ENCODE measurements at regions not wholly inside any gene's neighbourhood (a gene's known extent, or its start where the extent isn't known, plus 50 kb on each side); places are given as distances from the start of the nearest gene placed in this dataset.

DNA sequence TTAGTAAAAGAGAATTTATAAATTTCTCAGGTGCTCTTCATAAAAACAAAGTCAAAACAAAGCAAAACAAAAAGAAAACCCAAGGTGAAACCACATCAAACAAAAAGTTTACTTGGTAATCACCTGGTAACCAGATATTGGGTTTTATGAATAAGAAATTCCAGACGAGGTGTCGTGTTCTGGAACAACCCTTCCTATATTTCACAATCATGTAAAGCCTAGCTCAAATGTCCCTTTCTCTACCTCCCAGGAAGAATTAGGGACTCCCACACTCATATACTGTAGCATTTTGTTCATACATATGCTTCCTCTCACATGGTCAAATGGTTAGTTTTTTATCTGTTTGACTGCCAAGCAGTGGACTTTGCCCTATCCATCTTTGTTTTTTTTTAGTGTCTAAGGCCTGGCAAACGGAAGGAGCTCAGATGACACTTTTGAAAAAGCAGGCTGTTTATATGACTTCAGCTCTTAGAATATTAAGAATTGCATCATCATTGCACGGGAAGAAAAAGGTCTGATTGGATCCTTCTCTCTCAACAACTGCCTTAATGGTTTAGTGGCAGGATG, 326.7 kb upstream of the TBL1XR1 start (continued):
- TF ChIP-seq, protein P1, sequence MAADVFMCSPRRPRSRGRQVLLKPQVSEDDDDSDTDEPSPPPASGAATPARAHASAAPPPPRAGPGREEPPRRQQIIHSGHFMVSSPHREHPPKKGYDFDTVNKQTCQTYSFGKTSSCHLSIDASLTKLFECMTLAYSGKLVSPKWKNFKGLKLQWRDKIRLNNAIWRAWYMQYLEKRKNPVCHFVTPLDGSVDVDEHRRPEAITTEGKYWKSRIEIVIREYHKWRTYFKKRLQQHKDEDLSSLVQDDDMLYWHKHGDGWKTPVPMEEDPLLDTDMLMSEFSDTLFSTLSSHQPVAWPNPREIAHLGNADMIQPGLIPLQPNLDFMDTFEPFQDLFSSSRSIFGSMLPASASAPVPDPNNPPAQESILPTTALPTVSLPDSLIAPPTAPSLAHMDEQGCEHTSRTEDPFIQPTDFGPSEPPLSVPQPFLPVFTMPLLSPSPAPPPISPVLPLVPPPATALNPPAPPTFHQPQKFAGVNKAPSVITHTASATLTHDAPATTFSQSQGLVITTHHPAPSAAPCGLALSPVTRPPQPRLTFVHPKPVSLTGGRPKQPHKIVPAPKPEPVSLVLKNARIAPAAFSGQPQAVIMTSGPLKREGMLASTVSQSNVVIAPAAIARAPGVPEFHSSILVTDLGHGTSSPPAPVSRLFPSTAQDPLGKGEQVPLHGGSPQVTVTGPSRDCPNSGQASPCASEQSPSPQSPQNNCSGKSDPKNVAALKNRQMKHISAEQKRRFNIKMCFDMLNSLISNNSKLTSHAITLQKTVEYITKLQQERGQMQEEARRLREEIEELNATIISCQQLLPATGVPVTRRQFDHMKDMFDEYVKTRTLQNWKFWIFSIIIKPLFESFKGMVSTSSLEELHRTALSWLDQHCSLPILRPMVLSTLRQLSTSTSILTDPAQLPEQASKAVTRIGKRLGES (CRISPR knock-in tag; IDR thresholded peaks at IDR 0.05; ENCODE audit: borderline replicate concordance), result no peak
- TF ChIP-seq, protein P2, sequence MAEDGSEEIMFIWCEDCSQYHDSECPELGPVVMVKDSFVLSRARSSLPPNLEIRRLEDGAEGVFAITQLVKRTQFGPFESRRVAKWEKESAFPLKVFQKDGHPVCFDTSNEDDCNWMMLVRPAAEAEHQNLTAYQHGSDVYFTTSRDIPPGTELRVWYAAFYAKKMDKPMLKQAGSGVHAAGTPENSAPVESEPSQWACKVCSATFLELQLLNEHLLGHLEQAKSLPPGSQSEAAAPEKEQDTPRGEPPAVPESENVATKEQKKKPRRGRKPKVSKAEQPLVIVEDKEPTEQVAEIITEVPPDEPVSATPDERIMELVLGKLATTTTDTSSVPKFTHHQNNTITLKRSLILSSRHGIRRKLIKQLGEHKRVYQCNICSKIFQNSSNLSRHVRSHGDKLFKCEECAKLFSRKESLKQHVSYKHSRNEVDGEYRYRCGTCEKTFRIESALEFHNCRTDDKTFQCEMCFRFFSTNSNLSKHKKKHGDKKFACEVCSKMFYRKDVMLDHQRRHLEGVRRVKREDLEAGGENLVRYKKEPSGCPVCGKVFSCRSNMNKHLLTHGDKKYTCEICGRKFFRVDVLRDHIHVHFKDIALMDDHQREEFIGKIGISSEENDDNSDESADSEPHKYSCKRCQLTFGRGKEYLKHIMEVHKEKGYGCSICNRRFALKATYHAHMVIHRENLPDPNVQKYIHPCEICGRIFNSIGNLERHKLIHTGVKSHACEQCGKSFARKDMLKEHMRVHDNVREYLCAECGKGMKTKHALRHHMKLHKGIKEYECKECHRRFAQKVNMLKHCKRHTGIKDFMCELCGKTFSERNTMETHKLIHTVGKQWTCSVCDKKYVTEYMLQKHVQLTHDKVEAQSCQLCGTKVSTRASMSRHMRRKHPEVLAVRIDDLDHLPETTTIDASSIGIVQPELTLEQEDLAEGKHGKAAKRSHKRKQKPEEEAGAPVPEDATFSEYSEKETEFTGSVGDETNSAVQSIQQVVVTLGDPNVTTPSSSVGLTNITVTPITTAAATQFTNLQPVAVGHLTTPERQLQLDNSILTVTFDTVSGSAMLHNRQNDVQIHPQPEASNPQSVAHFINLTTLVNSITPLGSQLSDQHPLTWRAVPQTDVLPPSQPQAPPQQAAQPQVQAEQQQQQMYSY (CRISPR knock-in tag; IDR thresholded peaks at IDR 0.05), result no peak
- TF ChIP-seq ZNF232 (CRISPR knock-in tag; IDR thresholded peaks at IDR 0.05; ENCODE audit: borderline replicate concordance), result no peak
- TF ChIP-seq MED8 (CRISPR knock-in tag; IDR thresholded peaks at IDR 0.05; ENCODE audit: insufficient replicate concordance), result no peak
- peak; percentile 40; the same call in 1 of the 2 replicates for TF ChIP-seq ZNF205 (CRISPR knock-in tag; IDR thresholded peaks at IDR 0.05)
- peak; percentile 80 for TF ChIP-seq RXRB (CRISPR knock-in tag; IDR thresholded peaks at IDR 0.05; ENCODE audit: borderline replicate concordance)
- TF ChIP-seq, protein P3, sequence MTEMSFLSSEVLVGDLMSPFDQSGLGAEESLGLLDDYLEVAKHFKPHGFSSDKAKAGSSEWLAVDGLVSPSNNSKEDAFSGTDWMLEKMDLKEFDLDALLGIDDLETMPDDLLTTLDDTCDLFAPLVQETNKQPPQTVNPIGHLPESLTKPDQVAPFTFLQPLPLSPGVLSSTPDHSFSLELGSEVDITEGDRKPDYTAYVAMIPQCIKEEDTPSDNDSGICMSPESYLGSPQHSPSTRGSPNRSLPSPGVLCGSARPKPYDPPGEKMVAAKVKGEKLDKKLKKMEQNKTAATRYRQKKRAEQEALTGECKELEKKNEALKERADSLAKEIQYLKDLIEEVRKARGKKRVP (CRISPR knock-in tag; IDR thresholded peaks at IDR 0.05), result peak in 1 of 2 experiments; percentile 96; a peak in 2 of 4 replicates
- TF ChIP-seq TBX2 (CRISPR knock-in tag; IDR thresholded peaks at IDR 0.05; ENCODE audit: borderline replicate concordance), result no peak; the same call in 1 of the 2 replicates
- peak; percentile 74 for TF ChIP-seq CEBPB (IDR thresholded peaks at IDR 0.05; ENCODE audit: borderline replicate concordance, low read depth, low read length)
- TF ChIP-seq, protein P4, sequence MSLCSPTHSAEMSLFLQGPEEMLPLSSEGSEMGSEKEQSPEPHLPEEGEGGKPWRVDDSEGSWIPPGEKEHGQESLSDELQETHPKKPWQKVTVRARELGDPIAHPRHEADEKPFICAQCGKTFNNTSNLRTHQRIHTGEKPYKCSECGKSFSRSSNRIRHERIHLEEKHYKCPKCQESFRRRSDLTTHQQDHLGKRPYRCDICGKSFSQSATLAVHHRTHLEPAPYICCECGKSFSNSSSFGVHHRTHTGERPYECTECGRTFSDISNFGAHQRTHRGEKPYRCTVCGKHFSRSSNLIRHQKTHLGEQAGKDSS (CRISPR knock-in tag; IDR thresholded peaks at IDR 0.05; ENCODE audit: borderline replicate concordance, low read depth), result no peak
- TF ChIP-seq ZNF564 (CRISPR knock-in tag; IDR thresholded peaks at IDR 0.05), result no peak
- no peak for TF ChIP-seq ZNF549 (CRISPR knock-in tag; IDR thresholded peaks at IDR 0.05)
- TF ChIP-seq, protein P5, sequence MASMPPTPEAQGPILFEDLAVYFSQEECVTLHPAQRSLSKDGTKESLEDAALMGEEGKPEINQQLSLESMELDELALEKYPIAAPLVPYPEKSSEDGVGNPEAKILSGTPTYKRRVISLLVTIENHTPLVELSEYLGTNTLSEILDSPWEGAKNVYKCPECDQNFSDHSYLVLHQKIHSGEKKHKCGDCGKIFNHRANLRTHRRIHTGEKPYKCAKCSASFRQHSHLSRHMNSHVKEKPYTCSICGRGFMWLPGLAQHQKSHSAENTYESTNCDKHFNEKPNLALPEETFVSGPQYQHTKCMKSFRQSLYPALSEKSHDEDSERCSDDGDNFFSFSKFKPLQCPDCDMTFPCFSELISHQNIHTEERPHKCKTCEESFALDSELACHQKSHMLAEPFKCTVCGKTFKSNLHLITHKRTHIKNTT (CRISPR knock-in tag; IDR thresholded peaks at IDR 0.05), result no peak
- no peak for TF ChIP-seq TOPORS (CRISPR knock-in tag; IDR thresholded peaks at IDR 0.05)
- TF ChIP-seq, protein P6, sequence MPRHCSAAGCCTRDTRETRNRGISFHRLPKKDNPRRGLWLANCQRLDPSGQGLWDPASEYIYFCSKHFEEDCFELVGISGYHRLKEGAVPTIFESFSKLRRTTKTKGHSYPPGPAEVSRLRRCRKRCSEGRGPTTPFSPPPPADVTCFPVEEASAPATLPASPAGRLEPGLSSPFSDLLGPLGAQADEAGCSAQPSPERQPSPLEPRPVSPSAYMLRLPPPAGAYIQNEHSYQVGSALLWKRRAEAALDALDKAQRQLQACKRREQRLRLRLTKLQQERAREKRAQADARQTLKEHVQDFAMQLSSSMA (CRISPR knock-in tag; IDR thresholded peaks at IDR 0.05), result no peak
- no peak for TF ChIP-seq KLF15 (CRISPR knock-in tag; IDR thresholded peaks at IDR 0.05; ENCODE audit: borderline replicate concordance)
- TF ChIP-seq SP4 (CRISPR knock-in tag; IDR thresholded peaks at IDR 0.05), result no peak
- TF ChIP-seq, protein P7, sequence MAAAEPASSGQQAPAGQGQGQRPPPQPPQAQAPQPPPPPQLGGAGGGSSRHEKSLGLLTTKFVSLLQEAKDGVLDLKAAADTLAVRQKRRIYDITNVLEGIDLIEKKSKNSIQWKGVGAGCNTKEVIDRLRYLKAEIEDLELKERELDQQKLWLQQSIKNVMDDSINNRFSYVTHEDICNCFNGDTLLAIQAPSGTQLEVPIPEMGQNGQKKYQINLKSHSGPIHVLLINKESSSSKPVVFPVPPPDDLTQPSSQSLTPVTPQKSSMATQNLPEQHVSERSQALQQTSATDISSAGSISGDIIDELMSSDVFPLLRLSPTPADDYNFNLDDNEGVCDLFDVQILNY (CRISPR knock-in tag; conservative IDR thresholded peaks at IDR 0.05), result no peak
